Natural killer cell (primary cell): ENCODE measurements at regions not wholly inside any gene's neighbourhood (a gene's known extent, or its start where the extent isn't known, plus 50 kb on each side); places are given as distances from the start of the nearest gene placed in this dataset.

ENCODE experiments used
- ATAC-seq, 3 donors: fragments of 150-1000 bp in 2 of 3; fragments of 200-7000 bp in 1 of 3; cut with Tn5 transposase; 1 replicate in 1 of 3; 2 replicates in 2 of 3; pipeline ENCODE4 v1.10.0; 2021; ENCODE audit warnings: mild to moderate bottlenecking in 2 of 3, moderate library complexity in 2 of 3
- DNase-seq, 2 donors: peaks; one replicate each; pipeline versions ENCODE4 v3.0.0 to v3.0.0-alpha.2; 2013 to 2021; ENCODE audit warnings: mixed read lengths in 1 of 2
- H3K27ac ChIP-seq: one replicate; pipeline ENCODE4 v1.5.1; 2013; ENCODE audit warnings: mild to moderate bottlenecking, low read length
- H3K27me3 ChIP-seq: one replicate; pipeline ENCODE4 v1.6.1; 2013; ENCODE audit warnings: low read length; ENCODE audit not compliant: control insufficient read depth, insufficient read depth
- H3K36me3 ChIP-seq: one replicate; pipeline ENCODE4 v1.6.1; 2013; ENCODE audit warnings: low read length; ENCODE audit not compliant: control insufficient read depth, insufficient read depth
- H3K4me1 ChIP-seq: one replicate; pipeline ENCODE4 v1.6.1; 2013; ENCODE audit warnings: low read length; ENCODE audit not compliant: control insufficient read depth, insufficient read depth
- H3K4me3 ChIP-seq: one replicate; pipeline ENCODE4 v1.5.1; 2013; ENCODE audit warnings: low read length
- H3K9me3 ChIP-seq: one replicate; pipeline ENCODE4 v1.6.1; 2013; ENCODE audit warnings: low read length; ENCODE audit not compliant: control insufficient read depth, insufficient read depth
- H3K27ac Mint-ChIP-seq, 2 donors: one replicate each; pipeline ENCODE4 v1.8.0; 2022; ENCODE audit warnings: mild to moderate bottlenecking in 2 of 2, mixed read lengths in 2 of 2, moderate library complexity in 1 of 2
- H3K27me3 Mint-ChIP-seq, 2 donors: one replicate each; pipeline ENCODE4 v1.8.0; 2022; ENCODE audit warnings: low read depth in 2 of 2, mixed read lengths in 2 of 2
- H3K36me3 Mint-ChIP-seq: one replicate; pipeline ENCODE4 v1.8.0; 2022; ENCODE audit warnings: mixed read lengths
- H3K4me1 Mint-ChIP-seq, 2 donors: one replicate each; pipeline ENCODE4 v1.8.0; 2022; ENCODE audit warnings: mixed read lengths in 2 of 2
- H3K4me3 Mint-ChIP-seq: one replicate; pipeline ENCODE4 v1.8.0; 2022; ENCODE audit warnings: mild to moderate bottlenecking, moderate library complexity, mixed read lengths
- H3K9me3 Mint-ChIP-seq, 2 donors: one replicate each; pipeline ENCODE4 v1.8.0; 2022; ENCODE audit warnings: mixed read lengths in 2 of 2
- WGBS: methylation state at CpG from one replicate; pipeline ENCODE4 v1.1.7; 2013; ENCODE audit warnings: missing lambda C conversion rate; ENCODE audit not compliant: insufficient coverage; 5-methylcytosine and 5-hydroxymethylcytosine counted together
- intact Hi-C: fragments of 100-400 bp; cut with micrococcal nuclease; formaldehyde crosslinking; loops from one replicate; pipeline ENCODE4 v1.14.2; 2022
- TF ChIP-seq, protein P1 (sequence below): fragments of 200-600 bp; IDR thresholded peaks from one replicate; pipeline ENCODE4 v1.8.0; 2022; ENCODE audit warnings: antibody characterized with exemption

DNA sequence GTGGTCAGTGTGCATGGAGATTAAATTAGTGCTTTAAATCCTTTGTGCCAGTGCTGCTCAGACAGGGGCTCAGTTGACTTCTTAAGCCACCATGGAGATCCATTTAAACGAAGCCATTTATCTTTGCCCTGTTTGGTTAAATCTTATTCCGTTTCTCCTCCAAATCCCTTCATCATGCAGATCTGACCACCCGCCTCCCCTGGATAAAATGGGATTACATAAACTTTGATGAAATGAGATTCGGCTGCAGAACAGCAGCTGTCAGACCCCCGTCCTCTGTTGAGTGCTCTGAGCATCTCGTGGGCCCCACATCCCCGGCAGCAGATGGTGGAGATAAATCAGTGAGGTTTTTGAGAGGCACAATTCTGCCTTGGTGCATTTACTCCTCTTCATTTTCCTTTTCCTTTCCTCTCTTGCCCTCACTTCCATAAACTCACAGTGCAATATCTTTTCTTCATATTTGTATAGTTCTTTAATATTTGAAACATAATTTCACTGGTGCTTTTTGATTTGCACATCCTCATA, 84.4 kb upstream of the TWIST2 start:
- Mint-ChIP-seq H3K27ac (no peak overlapping the region), H3K9me3 (no peaks in the 10 kb centered on the region), H3K27me3 (peaks cover 17 to 26% of the 10 kb centered on the region in 2 donors), H3K4me3 (no peak overlapping the region), H3K36me3 (no peaks in the 10 kb centered on the region), H3K4me1 (no peaks in the 10 kb centered on the region)
- no peak for DNase-seq
- Histone ChIP-seq H3K4me1 (no peaks in the 10 kb centered on the region), H3K27me3 (no peaks in the 10 kb centered on the region), H3K4me3 (no peak overlapping the region), H3K9me3 (no peaks in the 10 kb centered on the region), H3K27ac (no peak overlapping the region), H3K36me3 (no peaks in the 10 kb centered on the region)
- 68% methylated on average over 6 of the region's 7 CpGs for WGBS
- TF ChIP-seq, protein P1, sequence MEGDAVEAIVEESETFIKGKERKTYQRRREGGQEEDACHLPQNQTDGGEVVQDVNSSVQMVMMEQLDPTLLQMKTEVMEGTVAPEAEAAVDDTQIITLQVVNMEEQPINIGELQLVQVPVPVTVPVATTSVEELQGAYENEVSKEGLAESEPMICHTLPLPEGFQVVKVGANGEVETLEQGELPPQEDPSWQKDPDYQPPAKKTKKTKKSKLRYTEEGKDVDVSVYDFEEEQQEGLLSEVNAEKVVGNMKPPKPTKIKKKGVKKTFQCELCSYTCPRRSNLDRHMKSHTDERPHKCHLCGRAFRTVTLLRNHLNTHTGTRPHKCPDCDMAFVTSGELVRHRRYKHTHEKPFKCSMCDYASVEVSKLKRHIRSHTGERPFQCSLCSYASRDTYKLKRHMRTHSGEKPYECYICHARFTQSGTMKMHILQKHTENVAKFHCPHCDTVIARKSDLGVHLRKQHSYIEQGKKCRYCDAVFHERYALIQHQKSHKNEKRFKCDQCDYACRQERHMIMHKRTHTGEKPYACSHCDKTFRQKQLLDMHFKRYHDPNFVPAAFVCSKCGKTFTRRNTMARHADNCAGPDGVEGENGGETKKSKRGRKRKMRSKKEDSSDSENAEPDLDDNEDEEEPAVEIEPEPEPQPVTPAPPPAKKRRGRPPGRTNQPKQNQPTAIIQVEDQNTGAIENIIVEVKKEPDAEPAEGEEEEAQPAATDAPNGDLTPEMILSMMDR = no peak
- no peak for ATAC-seq
- intact Hi-C loops = no loop called here

DNA sequence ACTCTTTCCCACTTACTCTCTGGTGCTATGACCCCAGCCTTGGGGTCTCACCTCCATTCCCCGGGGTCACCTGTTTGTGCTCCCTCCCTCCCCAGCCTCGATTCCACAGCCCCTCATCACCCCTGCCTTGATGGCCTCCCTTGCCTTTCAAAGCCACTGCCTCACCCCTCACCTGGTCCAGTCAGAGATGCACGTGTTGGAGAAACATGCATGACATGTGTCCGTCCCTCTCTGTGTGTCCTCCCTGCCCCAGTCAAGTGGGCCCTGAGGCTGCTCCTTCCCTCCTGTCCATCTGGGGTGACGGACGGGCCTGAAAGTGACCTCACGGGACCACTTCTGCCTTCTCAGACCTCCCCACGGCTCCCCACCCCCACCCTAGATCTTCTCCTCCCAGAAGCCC, 82.3 kb upstream of the TWIST2 start:
- H3K27ac ChIP-seq = no peak overlapping the region
- Mint-ChIP-seq H3K4me3 (no peak overlapping the region), H3K4me1 (no peaks in the 10 kb centered on the region)

DNA sequence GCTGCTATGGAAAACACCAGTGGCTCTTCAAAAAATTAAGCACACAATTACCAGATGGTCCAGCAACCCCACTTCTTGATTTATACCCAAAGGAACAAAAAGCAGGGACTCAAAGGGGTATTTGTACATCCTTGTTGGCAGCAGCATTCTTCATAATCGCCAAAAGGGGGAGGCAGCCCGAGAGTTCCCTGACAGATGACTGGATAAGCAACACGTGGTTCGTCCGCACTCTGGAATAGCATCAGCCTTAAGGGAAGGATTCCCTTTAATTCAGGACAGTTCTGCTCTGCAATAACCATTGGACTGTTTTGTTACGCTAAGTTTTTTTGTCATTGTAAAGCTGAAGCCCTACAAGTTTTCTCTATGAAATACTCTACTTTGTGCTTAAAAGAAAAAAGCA, 76.7 kb upstream of the TWIST2 start:
- ATAC-seq (no peak), DNase-seq (no peak)
- Histone ChIP-seq H3K27me3 (no peaks in the 10 kb centered on the region), H3K36me3 (no peaks in the 10 kb centered on the region), H3K4me3 (no peak overlapping the region), H3K27ac (no peak overlapping the region), H3K9me3 (peaks cover 6% of the 10 kb centered on the region), H3K4me1 (no peaks in the 10 kb centered on the region)
- Mint-ChIP-seq H3K4me3 (no peak overlapping the region), H3K36me3 (no peaks in the 10 kb centered on the region), H3K9me3 (no peaks in the 10 kb centered on the region), H3K27me3 (peaks cover 17 to 33% of the 10 kb centered on the region in 2 donors), H3K4me1 (no peaks in the 10 kb centered on the region), H3K27ac (no peak overlapping the region)
- 53% methylated on average over 6 of the region's 6 CpGs for WGBS
- TF ChIP-seq, protein P1 = no peak
- intact Hi-C loops = no loop called here

More for the DNA sequence above, 82.3 kb upstream of the TWIST2 start:
- no peak for ATAC-seq
- intact Hi-C loops = no loop called here
- no peak overlapping the region for H3K4me3 ChIP-seq
- Mint-ChIP-seq H3K36me3 (no peaks in the 10 kb centered on the region), H3K9me3 (no peaks in the 10 kb centered on the region), H3K27ac (no peak overlapping the region), H3K27me3 (peaks cover 31 to 34% of the 10 kb centered on the region in 2 donors)
- H3K4me1 ChIP-seq = no peaks in the 10 kb centered on the region
- no peaks in the 10 kb centered on the region for H3K9me3 ChIP-seq
- H3K27me3 ChIP-seq = no peaks in the 10 kb centered on the region
- H3K36me3 ChIP-seq = no peaks in the 10 kb centered on the region
- 70% methylated on average over 8 of the region's 8 CpGs for WGBS
- TF ChIP-seq, protein P1 = no peak
- no peak for DNase-seq

DNA sequence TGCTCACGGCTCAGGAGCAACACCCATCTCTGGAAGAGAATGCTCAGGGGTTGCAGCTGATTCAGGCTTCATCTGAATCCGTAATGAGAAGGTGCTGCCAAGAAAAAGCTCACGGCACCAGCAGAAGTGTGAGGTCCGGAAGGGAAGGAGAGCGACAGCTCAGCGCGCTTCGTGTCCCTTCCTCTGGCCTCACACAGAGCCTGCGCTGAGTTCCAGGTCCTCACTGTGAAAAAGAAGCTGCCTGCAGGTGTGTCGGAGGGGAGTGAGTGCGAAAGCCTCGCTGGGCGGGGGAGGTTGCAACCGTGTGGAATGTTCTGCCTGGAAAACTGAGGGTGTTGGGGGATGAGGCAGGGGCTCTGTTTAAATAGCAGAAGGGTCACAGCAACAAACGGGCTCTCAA, 76.2 kb upstream of the TWIST2 start:
- WGBS = 71% methylated on average over 14 of the region's 15 CpGs
- Mint-ChIP-seq H3K4me3 (no peak overlapping the region), H3K4me1 (no peaks in the 10 kb centered on the region), H3K9me3 (no peaks in the 10 kb centered on the region), H3K36me3 (no peaks in the 10 kb centered on the region), H3K27ac (no peak overlapping the region), H3K27me3 (peaks cover 17 to 30% of the 10 kb centered on the region in 2 donors)
- Histone ChIP-seq H3K36me3 (no peaks in the 10 kb centered on the region), H3K27me3 (no peaks in the 10 kb centered on the region), H3K4me1 (no peaks in the 10 kb centered on the region), H3K27ac (no peak overlapping the region), H3K9me3 (peaks cover 6% of the 10 kb centered on the region), H3K4me3 (no peak overlapping the region)
- intact Hi-C loops = no loop called here
- DNase-seq = no peak
- TF ChIP-seq, protein P1 = no peak
- ATAC-seq = no peak
